Loucy (cell line): ENCODE measurements at regions not wholly inside any gene's neighbourhood (a gene's known extent, or its start where the extent isn't known, plus 50 kb on each side); places are given as distances from the start of the nearest gene placed in this dataset.

Experiments
- EZH2phosphoT487 ChIP-seq: fragments of 200-600 bp; IDR thresholded peaks from 2 replicates; pipeline ENCODE4 v1.6.1; 2018; ENCODE audit warnings: antibody characterized with exemption, mild to moderate bottlenecking, moderate library complexity, borderline replicate concordance
- TF ChIP-seq, protein P1 (sequence below): fragments of 200-600 bp; sonication (generic); conservative IDR thresholded peaks from 2 replicates; pipeline ENCODE4 v1.5.1; 2014; ENCODE audit warnings: mild to moderate bottlenecking, antibody characterized with exemption, low read length

DNA sequence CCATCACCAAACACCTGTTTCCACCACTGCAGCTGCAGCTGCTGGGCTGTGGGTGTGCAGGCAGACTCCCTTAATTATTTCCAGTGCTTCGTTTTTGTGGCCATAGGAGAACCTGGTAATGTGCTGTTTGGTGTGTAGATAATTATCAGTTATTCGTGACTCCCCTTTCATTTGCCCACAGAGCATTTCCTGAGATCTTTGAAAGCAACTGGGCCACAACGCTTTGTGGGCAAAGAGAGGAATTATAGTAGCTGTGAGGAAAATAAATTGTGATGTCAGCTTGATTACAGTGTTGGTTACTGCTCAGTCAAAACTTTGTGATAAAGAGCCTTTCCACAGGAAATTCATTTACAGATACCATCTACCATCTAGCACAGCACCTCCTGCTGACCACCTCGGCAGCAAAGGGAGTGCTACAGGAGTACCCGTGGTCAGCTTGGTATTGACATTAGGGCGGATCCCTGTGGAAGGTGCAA lies 193.3 kb upstream of the SLCO3A1 start:
- TF ChIP-seq, protein P1, sequence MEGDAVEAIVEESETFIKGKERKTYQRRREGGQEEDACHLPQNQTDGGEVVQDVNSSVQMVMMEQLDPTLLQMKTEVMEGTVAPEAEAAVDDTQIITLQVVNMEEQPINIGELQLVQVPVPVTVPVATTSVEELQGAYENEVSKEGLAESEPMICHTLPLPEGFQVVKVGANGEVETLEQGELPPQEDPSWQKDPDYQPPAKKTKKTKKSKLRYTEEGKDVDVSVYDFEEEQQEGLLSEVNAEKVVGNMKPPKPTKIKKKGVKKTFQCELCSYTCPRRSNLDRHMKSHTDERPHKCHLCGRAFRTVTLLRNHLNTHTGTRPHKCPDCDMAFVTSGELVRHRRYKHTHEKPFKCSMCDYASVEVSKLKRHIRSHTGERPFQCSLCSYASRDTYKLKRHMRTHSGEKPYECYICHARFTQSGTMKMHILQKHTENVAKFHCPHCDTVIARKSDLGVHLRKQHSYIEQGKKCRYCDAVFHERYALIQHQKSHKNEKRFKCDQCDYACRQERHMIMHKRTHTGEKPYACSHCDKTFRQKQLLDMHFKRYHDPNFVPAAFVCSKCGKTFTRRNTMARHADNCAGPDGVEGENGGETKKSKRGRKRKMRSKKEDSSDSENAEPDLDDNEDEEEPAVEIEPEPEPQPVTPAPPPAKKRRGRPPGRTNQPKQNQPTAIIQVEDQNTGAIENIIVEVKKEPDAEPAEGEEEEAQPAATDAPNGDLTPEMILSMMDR = peak; percentile 70
- TF ChIP-seq EZH2phosphoT487 = peak; percentile 92
